WTC11 (cell line): ENCODE measurements at regions not wholly inside any gene's neighbourhood (a gene's known extent, or its start where the extent isn't known, plus 50 kb on each side); places are given as distances from the start of the nearest gene placed in this dataset.

ENCODE experiments used
- ATAC-seq: fragments of 200-7000 bp; cut with Tn5 transposase; 2 replicates; pipeline ENCODE4 v1.10.0; 2021; ENCODE audit warnings: mild to moderate bottlenecking, moderate library complexity
- CTCF ChIA-PET: fragments of 300-600 bp; sonication (Branson Sonifier 250); formaldehyde crosslinking; loops from one replicate; lab custom pipeline; 2021; ENCODE audit warnings: antibody characterized with exemption; lab: Charles Lee
- POLR2A ChIA-PET: fragments of 350-600 bp; sonication (Branson Sonifier 250); formaldehyde crosslinking; loops from one replicate; lab custom pipeline; 2021; ENCODE audit warnings: antibody characterized with exemption; lab: Charles Lee
- DNase-seq: peaks from one replicate; pipeline ENCODE4 v3.0.0; 2021; ENCODE audit warnings: low spot score
- H3K27ac Mint-ChIP-seq: 2 replicates; pipeline ENCODE4 v1.8.0; 2021; ENCODE audit warnings: mixed read lengths
- H3K27me3 Mint-ChIP-seq: 2 replicates; pipeline ENCODE4 v1.8.0; 2021; ENCODE audit warnings: low read depth, mild to moderate bottlenecking, moderate library complexity, mixed read lengths
- H3K36me3 Mint-ChIP-seq: 2 replicates; pipeline ENCODE4 v1.8.0; 2021; ENCODE audit warnings: mixed read lengths
- H3K4me1 Mint-ChIP-seq: 2 replicates; pipeline ENCODE4 v1.8.0; 2022; ENCODE audit warnings: mixed read lengths
- H3K4me3 Mint-ChIP-seq: 2 replicates; pipeline ENCODE4 v1.8.0; 2021; ENCODE audit warnings: mild to moderate bottlenecking, moderate library complexity, mixed read lengths
- H3K9me3 Mint-ChIP-seq: 2 replicates; pipeline ENCODE4 v1.8.0; 2021; ENCODE audit warnings: mixed read lengths
- AFF4 ChIP-seq: sonication (generic); formaldehyde crosslinking; IDR thresholded peaks from 2 replicates; pipeline ENCODE4 v1.8.1; 2023; ENCODE audit warnings: mild to moderate bottlenecking, missing genetic modification reagents, borderline replicate concordance
- ATF2 ChIP-seq: sonication (generic); formaldehyde crosslinking; IDR thresholded peaks from 2 replicates; pipeline ENCODE4 v1.8.1; 2022; ENCODE audit warnings: low read depth, missing genetic modification reagents, borderline replicate concordance
- E2F4 ChIP-seq: sonication (generic); formaldehyde crosslinking; IDR thresholded peaks from 2 replicates; pipeline ENCODE4 v1.8.1; 2022; ENCODE audit warnings: low read depth, mild to moderate bottlenecking, moderate library complexity, missing genetic modification reagents, borderline replicate concordance
- E2F5 ChIP-seq: sonication (generic); formaldehyde crosslinking; IDR thresholded peaks from 2 replicates; pipeline ENCODE4 v1.8.1; 2022; ENCODE audit warnings: mild to moderate bottlenecking, moderate library complexity, missing genetic modification reagents
- FOXP1 ChIP-seq: sonication (generic); formaldehyde crosslinking; IDR thresholded peaks from 2 replicates; pipeline ENCODE4 v1.8.0; 2022; ENCODE audit warnings: missing genetic modification reagents, mild to moderate bottlenecking, moderate library complexity, borderline replicate concordance
- GTF2I ChIP-seq: fragments of 250-450 bp; sonication (Bioruptor Pico); conservative IDR thresholded peaks from 2 replicates; pipeline ENCODE4 v1.4.0; 2021; ENCODE audit warnings: mild to moderate bottlenecking
- JAZF1 ChIP-seq: fragments of 250-450 bp; sonication (Bioruptor Pico); IDR thresholded peaks from 2 replicates; pipeline ENCODE4 v1.9.0; 2021; ENCODE audit warnings: moderate library complexity, mild to moderate bottlenecking, inconsistent platforms
- NFYB ChIP-seq: sonication (generic); formaldehyde crosslinking; conservative IDR thresholded peaks from 2 replicates; pipeline ENCODE4 v1.8.0; 2022; ENCODE audit warnings: low read depth, missing genetic modification reagents
- TCF7 ChIP-seq: sonication (generic); formaldehyde crosslinking; IDR thresholded peaks from 2 replicates; pipeline ENCODE4 v1.8.0; 2022; ENCODE audit warnings: mild to moderate bottlenecking, low read depth, missing genetic modification reagents, moderate library complexity
- USF1 ChIP-seq: sonication (generic); formaldehyde crosslinking; IDR thresholded peaks from 2 replicates; pipeline ENCODE4 v1.8.0; 2022; ENCODE audit warnings: mild to moderate bottlenecking, missing genetic modification reagents
- ZMAT4 ChIP-seq: fragments of 250-450 bp; sonication (Bioruptor Pico); IDR thresholded peaks from 2 replicates; pipeline ENCODE4 v1.9.0; 2021; ENCODE audit warnings: mild to moderate bottlenecking
- ZNF138 ChIP-seq: sonication (generic); formaldehyde crosslinking; conservative IDR thresholded peaks from 2 replicates; pipeline ENCODE4 v1.8.1; 2022; ENCODE audit warnings: mild to moderate bottlenecking, moderate library complexity, missing genetic modification reagents
- ZNF219 ChIP-seq: sonication (generic); formaldehyde crosslinking; IDR thresholded peaks from 2 replicates; pipeline ENCODE4 v1.8.0; 2023; ENCODE audit warnings: missing genetic modification reagents, mild to moderate bottlenecking, borderline replicate concordance
- ZNF232 ChIP-seq: sonication (generic); formaldehyde crosslinking; IDR thresholded peaks from 2 replicates; pipeline ENCODE4 v1.8.0; 2022; ENCODE audit warnings: mild to moderate bottlenecking, missing genetic modification reagents
- ZNF425 ChIP-seq: fragments of 250-450 bp; sonication (Bioruptor Pico); conservative IDR thresholded peaks from 2 replicates; pipeline ENCODE4 v1.9.0; 2021; ENCODE audit warnings: mild to moderate bottlenecking
- ZNF671 ChIP-seq: fragments of 250-450 bp; sonication (Bioruptor Pico); IDR thresholded peaks from 2 replicates; pipeline ENCODE4 v1.8.0; 2021; ENCODE audit warnings: mild to moderate bottlenecking

- CTCF ChIA-PET: no interaction called here
- no peak for TF ChIP-seq NFYB (CRISPR knock-in tag)
- TF ChIP-seq ATF2: no peak
- no peak for TF ChIP-seq E2F5 (CRISPR knock-in tag)
- no peak for TF ChIP-seq GTF2I (CRISPR knock-in tag)
- TF ChIP-seq USF1 (CRISPR knock-in tag): no peak
- TF ChIP-seq ZNF671 (CRISPR knock-in tag): no peak
- no peak for TF ChIP-seq FOXP1 (CRISPR knock-in tag)
- TF ChIP-seq ZNF232 (CRISPR knock-in tag): no peak
- TF ChIP-seq ZNF425: no peak
- TF ChIP-seq ZNF219 (CRISPR knock-in tag): no peak
- no peak for TF ChIP-seq TCF7 (CRISPR knock-in tag)
- no peak for TF ChIP-seq JAZF1
- TF ChIP-seq ZNF138: no peak
- no peak for TF ChIP-seq E2F4 (CRISPR knock-in tag)
- TF ChIP-seq AFF4 (CRISPR knock-in tag): no peak
- TF ChIP-seq ZMAT4 (CRISPR knock-in tag): no peak
- Mint-ChIP-seq H3K27ac (no peak overlapping the region), H3K4me3 (no peak overlapping the region), H3K4me1 (peaks cover 11% of the 10 kb centered on the region), H3K27me3 (no peaks in the 10 kb centered on the region; the same call in 1 of the 2 replicates), H3K9me3 (no peaks in the 10 kb centered on the region), H3K36me3 (no peaks in the 10 kb centered on the region)
- DNase-seq (no peak), ATAC-seq (no peak)
- POLR2A ChIA-PET: interaction anchor here (0.7 kb wide), 1 partner anchor 1311 kb away, joined by 3 read pairs; no protein-coding TSS in a partner anchor
These were observed 145.5 kb downstream of the CYP26B1 start for GRCh38 chr2:72001937-72002690.
